Endothelial cell (in vitro differentiated cells): ENCODE measurements at regions not wholly inside any gene's neighbourhood (a gene's known extent, or its start where the extent isn't known, plus 50 kb on each side); places are given as distances from the start of the nearest gene placed in this dataset.

ENCODE experiments used
- DNase-seq: peaks from one replicate; pipeline ENCODE4 v3.0.0; 2021; ENCODE audit warnings: low spot score
- H3K27ac Mint-ChIP-seq: one replicate; pipeline ENCODE4 v1.8.0; 2021; ENCODE audit warnings: mixed read lengths, inconsistent platforms; ENCODE audit not compliant: unreplicated experiment
- H3K27me3 Mint-ChIP-seq: one replicate; pipeline ENCODE4 v1.8.0; 2021; ENCODE audit warnings: mild to moderate bottlenecking, moderate library complexity, mixed read lengths, inconsistent platforms; ENCODE audit not compliant: unreplicated experiment
- H3K36me3 Mint-ChIP-seq: one replicate; pipeline ENCODE4 v1.8.0; 2021; ENCODE audit warnings: mild to moderate bottlenecking, low read depth, mixed read lengths, inconsistent platforms; ENCODE audit not compliant: unreplicated experiment
- H3K4me1 Mint-ChIP-seq: one replicate; pipeline ENCODE4 v1.8.0; 2021; ENCODE audit warnings: mild to moderate bottlenecking, mixed read lengths, inconsistent platforms; ENCODE audit not compliant: unreplicated experiment
- H3K4me3 Mint-ChIP-seq: one replicate; pipeline ENCODE4 v1.8.0; 2021; ENCODE audit warnings: mild to moderate bottlenecking, mixed read lengths, inconsistent platforms; ENCODE audit not compliant: unreplicated experiment
- H3K9me3 Mint-ChIP-seq: one replicate; pipeline ENCODE4 v1.8.0; 2021; ENCODE audit warnings: mixed read lengths, inconsistent platforms; ENCODE audit not compliant: unreplicated experiment
- CTCF ChIP-seq: fragments of 200-600 bp; sonication (generic); IDR thresholded peaks from one replicate; pipeline ENCODE4 v1.5.0; 2021; ENCODE audit warnings: antibody characterized with exemption; ENCODE audit not compliant: unreplicated experiment

- no peak for DNase-seq
- Mint-ChIP-seq H3K27me3 (peaks cover 2% of the 10 kb centered on the region), H3K4me1 (peaks cover 9% of the 10 kb centered on the region)
These were observed 54.1 kb upstream of the NFE2L2 start for GRCh38 chr2:177318613-177319012.

GRCh38 chr2:177320596-177320995 is 56.1 kb upstream of the NFE2L2 start:
- DNase-seq, result no peak
- peaks cover 20% of the 10 kb centered on the region for H3K4me1 Mint-ChIP-seq
- no peak for TF ChIP-seq CTCF
- no peaks in the 10 kb centered on the region for H3K36me3 Mint-ChIP-seq
- H3K4me3 Mint-ChIP-seq, result no peak overlapping the region
- no peaks in the 10 kb centered on the region for H3K9me3 Mint-ChIP-seq
- H3K27ac Mint-ChIP-seq, result no peak overlapping the region
- peaks cover 4% of the 10 kb centered on the region for H3K27me3 Mint-ChIP-seq

More at GRCh38 chr2:177318613-177319012, 54.1 kb upstream of the NFE2L2 start:
- Mint-ChIP-seq H3K9me3 (no peaks in the 10 kb centered on the region), H3K27ac (no peak overlapping the region), H3K4me3 (no peak overlapping the region), H3K36me3 (no peaks in the 10 kb centered on the region)
- TF ChIP-seq CTCF, result no peak

- TF ChIP-seq CTCF, result no peak
- no peak overlapping the region for H3K27ac Mint-ChIP-seq
These were observed 58.3 kb upstream of the NFE2L2 start for GRCh38 chr2:177322801-177323261.

GRCh38 chr2:177324797-177325196 is 60.3 kb upstream of the NFE2L2 start:
- H3K4me1 Mint-ChIP-seq, result peaks cover 20% of the 10 kb centered on the region
- no peak for TF ChIP-seq CTCF
- no peak for DNase-seq
- peaks cover 5% of the 10 kb centered on the region for H3K27me3 Mint-ChIP-seq
- no peak overlapping the region for H3K27ac Mint-ChIP-seq
- H3K36me3 Mint-ChIP-seq, result peaks cover 4% of the 10 kb centered on the region
- no peak overlapping the region for H3K4me3 Mint-ChIP-seq
- no peaks in the 10 kb centered on the region for H3K9me3 Mint-ChIP-seq

More at GRCh38 chr2:177322801-177323261, 58.3 kb upstream of the NFE2L2 start:
- Mint-ChIP-seq H3K36me3 (no peaks in the 10 kb centered on the region), H3K4me3 (peak overlapping the region; percentile 49), H3K9me3 (no peaks in the 10 kb centered on the region), H3K4me1 (peaks cover 20% of the 10 kb centered on the region), H3K27me3 (peaks cover 4% of the 10 kb centered on the region)
- no peak for DNase-seq

GRCh38 chr2:177325554-177325953 is 61.0 kb upstream of the NFE2L2 start:
- H3K9me3 Mint-ChIP-seq, result no peaks in the 10 kb centered on the region
- H3K36me3 Mint-ChIP-seq, result peaks cover 4% of the 10 kb centered on the region
- no peak overlapping the region for H3K4me3 Mint-ChIP-seq
- no peak overlapping the region for H3K27ac Mint-ChIP-seq
- no peak for DNase-seq
- TF ChIP-seq CTCF, result no peak
- H3K4me1 Mint-ChIP-seq, result peaks cover 20% of the 10 kb centered on the region
- peaks cover 5% of the 10 kb centered on the region for H3K27me3 Mint-ChIP-seq
